Esophagus muscularis mucosa (tissue), 4 donors: ENCODE measurements at regions not wholly inside any gene's neighbourhood (a gene's known extent, or its start where the extent isn't known, plus 50 kb on each side); places are given as distances from the start of the nearest gene placed in this dataset.

Experiments
- CTCF ChIP-seq, 3 experiments: fragments of 200-600 bp in 2 of 3; fragments of 450-650 bp in 1 of 3; sonication (generic) in 2 of 3; IDR thresholded peaks; one replicate each; pipeline ENCODE4 v1.5.1; 2017 to 2019; ENCODE audit warnings: antibody characterized with exemption in 3 of 3, mild to moderate bottlenecking in 2 of 3, moderate library complexity in 1 of 3
- EP300 ChIP-seq: sonication (generic); formaldehyde crosslinking; IDR thresholded peaks from one replicate; pipeline ENCODE4 v1.6.1; 2017; ENCODE audit warnings: antibody characterized with exemption
- POLR2A ChIP-seq: fragments of 450-650 bp; IDR thresholded peaks from one replicate; pipeline ENCODE4 v1.6.1; 2017; ENCODE audit warnings: antibody characterized with exemption, moderate library complexity, mild to moderate bottlenecking, low read depth

- TF ChIP-seq CTCF (IDR thresholded peaks at IDR 0.05) (no peak), POLR2A (no peak), EP300 (no peak)
These were observed 662.6 kb upstream of the FAM98A start for GRCh38 chr2:34261701-34262100.
